Iris pigment epithelial cell (primary cell): ENCODE measurements at regions not wholly inside any gene's neighbourhood (a gene's known extent, or its start where the extent isn't known, plus 50 kb on each side); places are given as distances from the start of the nearest gene placed in this dataset.

Experiments used
- DNase-seq: peaks from one replicate; pipeline ENCODE4 v3.0.0-alpha.2; 2011; ENCODE audit warnings: low read depth

GRCh38 chr15:95085056-95085455 lies 853.7 kb downstream of the MCTP2 start:
- DNase-seq, result no peak

- peak; percentile 65 for DNase-seq
Observed at GRCh38 chr15:95086531-95087252, 855.3 kb downstream of the MCTP2 start.

GRCh38 chr15:95087253-95087609 lies 855.9 kb downstream of the MCTP2 start:
- peak; percentile 56 for DNase-seq

- DNase-seq, result no peak
Observed at GRCh38 chr15:95091444-95091843, 860.1 kb downstream of the MCTP2 start.

GRCh38 chr15:95095250-95095649 lies 863.9 kb downstream of the MCTP2 start:
- DNase-seq, result no peak

GRCh38 chr15:95096651-95097050 lies 865.3 kb downstream of the MCTP2 start:
- DNase-seq, result no peak

GRCh38 chr15:95097361-95097760 lies 866.0 kb downstream of the MCTP2 start:
- no peak for DNase-seq

- DNase-seq, result peak; percentile 86
Observed at GRCh38 chr15:95105229-95105628, 873.9 kb downstream of the MCTP2 start.

- DNase-seq, result no peak
Observed at GRCh38 chr15:95106801-95107200, 875.4 kb downstream of the MCTP2 start.

- no peak for DNase-seq
Observed at GRCh38 chr15:95108673-95109072, 877.3 kb downstream of the MCTP2 start.

GRCh38 chr15:95111969-95112368 lies 880.6 kb downstream of the MCTP2 start:
- DNase-seq, result no peak

- DNase-seq, result no peak
Observed at GRCh38 chr15:95113041-95113440, 881.7 kb downstream of the MCTP2 start.

- no peak for DNase-seq
Observed at GRCh38 chr15:95119041-95119610, 887.8 kb downstream of the MCTP2 start.

- no peak for DNase-seq
Observed at GRCh38 chr15:95120595-95120994, 889.2 kb downstream of the MCTP2 start.

GRCh38 chr15:95121191-95121590 lies 889.8 kb downstream of the MCTP2 start:
- no peak for DNase-seq

GRCh38 chr15:95125803-95126202 lies 894.4 kb downstream of the MCTP2 start:
- no peak for DNase-seq

GRCh38 chr15:95127356-95127755 lies 896.0 kb downstream of the MCTP2 start:
- DNase-seq, result peak; percentile 87

- peak; percentile 58 for DNase-seq
Observed at GRCh38 chr15:95129574-95129973, 898.2 kb downstream of the MCTP2 start.

GRCh38 chr15:95131131-95131556 lies 899.8 kb downstream of the MCTP2 start:
- no peak for DNase-seq

GRCh38 chr15:95132774-95133173 lies 901.4 kb downstream of the MCTP2 start:
- peak; percentile 95 for DNase-seq

- DNase-seq, result no peak
Observed at GRCh38 chr15:95134431-95135110, 903.2 kb downstream of the MCTP2 start.

- DNase-seq, result peak; percentile 56
Observed at GRCh38 chr15:95138604-95139270, 907.4 kb downstream of the MCTP2 start.

- DNase-seq, result peak; percentile 72
Observed at GRCh38 chr15:95141486-95141885, 910.1 kb downstream of the MCTP2 start.
